T-helper 1 cell treated with Interleukin-12 subunit alpha and Interleukin-12 subunit beta and Interleukin-4 antibody, amounts not matched to agents 30 μg/mL and 1 μg/mL, for 36 hours (primary cell): ENCODE measurements at regions not wholly inside any gene's neighbourhood (a gene's known extent, or its start where the extent isn't known, plus 50 kb on each side); places are given as distances from the start of the nearest gene placed in this dataset.

Experiments used
- H3K27ac Mint-ChIP-seq: one replicate; pipeline ENCODE4 v1.8.0; 2021; ENCODE audit warnings: mild to moderate bottlenecking, mixed read lengths
- H3K27me3 Mint-ChIP-seq: one replicate; pipeline ENCODE4 v1.8.0; 2021; ENCODE audit warnings: low read depth, mixed read lengths
- H3K36me3 Mint-ChIP-seq: one replicate; pipeline ENCODE4 v1.8.0; 2021; ENCODE audit warnings: low read depth, mixed read lengths
- H3K4me1 Mint-ChIP-seq: one replicate; pipeline ENCODE4 v1.8.0; 2021; ENCODE audit warnings: low read depth, mixed read lengths
- H3K4me3 Mint-ChIP-seq: one replicate; pipeline ENCODE4 v1.8.0; 2021; ENCODE audit warnings: mild to moderate bottlenecking, moderate library complexity, mixed read lengths
- H3K9me3 Mint-ChIP-seq: one replicate; pipeline ENCODE4 v1.8.0; 2021; ENCODE audit warnings: mixed read lengths

DNA sequence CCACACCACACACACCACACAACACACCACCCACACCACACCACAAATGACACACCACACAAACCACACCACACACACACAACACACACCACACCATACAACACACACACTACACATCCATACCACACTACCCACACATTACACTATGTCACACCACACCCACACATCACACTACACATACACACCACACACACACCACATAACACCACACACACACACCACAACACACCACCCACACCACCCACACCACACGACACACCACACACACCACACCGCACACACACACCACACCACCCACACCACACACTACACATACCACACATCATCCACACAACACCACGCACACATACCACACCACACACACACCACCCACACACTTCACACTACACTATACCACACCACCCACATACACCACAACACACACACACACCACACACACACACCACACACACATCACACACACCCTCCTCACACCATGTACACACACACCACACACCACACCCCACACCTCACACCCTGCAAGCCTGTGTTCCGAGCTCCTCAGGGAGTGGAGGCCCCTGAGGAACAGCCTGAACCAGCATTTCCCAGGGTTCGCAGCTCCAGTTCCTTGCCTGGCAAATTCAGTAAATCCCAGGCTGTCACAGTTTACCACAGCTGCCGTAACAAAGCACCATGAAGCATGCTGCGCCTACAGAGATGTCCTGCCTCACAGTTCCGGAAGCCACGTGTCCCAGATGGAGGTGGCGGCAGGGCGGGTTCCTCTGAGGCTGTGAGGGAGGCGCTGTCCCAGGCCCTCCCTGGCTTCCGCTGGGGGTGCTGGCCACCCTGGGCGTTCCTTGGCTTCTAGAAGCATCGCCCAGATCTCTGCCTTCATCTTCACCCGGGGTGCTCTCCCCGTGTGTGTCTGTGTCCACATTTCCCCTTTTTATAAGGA lies 69.8 kb upstream of the ATP5PO start:
- Mint-ChIP-seq H3K9me3 (no peaks in the 10 kb centered on the region), H3K4me1 (peaks cover 39% of the 10 kb centered on the region), H3K27ac (peak overlapping the region; percentile 66), H3K27me3 (no peaks in the 10 kb centered on the region), H3K4me3 (peak overlapping the region; percentile 27), H3K36me3 (peaks cover 17% of the 10 kb centered on the region)

- Mint-ChIP-seq H3K4me1 (peaks cover 41% of the 10 kb centered on the region), H3K4me3 (no peak overlapping the region), H3K36me3 (peaks cover 17% of the 10 kb centered on the region), H3K27me3 (no peaks in the 10 kb centered on the region), H3K9me3 (no peaks in the 10 kb centered on the region), H3K27ac (peak overlapping the region; percentile 66)
Observed at GRCh38 chr21:33984021-33984481, 68.4 kb upstream of the ATP5PO start.

DNA sequence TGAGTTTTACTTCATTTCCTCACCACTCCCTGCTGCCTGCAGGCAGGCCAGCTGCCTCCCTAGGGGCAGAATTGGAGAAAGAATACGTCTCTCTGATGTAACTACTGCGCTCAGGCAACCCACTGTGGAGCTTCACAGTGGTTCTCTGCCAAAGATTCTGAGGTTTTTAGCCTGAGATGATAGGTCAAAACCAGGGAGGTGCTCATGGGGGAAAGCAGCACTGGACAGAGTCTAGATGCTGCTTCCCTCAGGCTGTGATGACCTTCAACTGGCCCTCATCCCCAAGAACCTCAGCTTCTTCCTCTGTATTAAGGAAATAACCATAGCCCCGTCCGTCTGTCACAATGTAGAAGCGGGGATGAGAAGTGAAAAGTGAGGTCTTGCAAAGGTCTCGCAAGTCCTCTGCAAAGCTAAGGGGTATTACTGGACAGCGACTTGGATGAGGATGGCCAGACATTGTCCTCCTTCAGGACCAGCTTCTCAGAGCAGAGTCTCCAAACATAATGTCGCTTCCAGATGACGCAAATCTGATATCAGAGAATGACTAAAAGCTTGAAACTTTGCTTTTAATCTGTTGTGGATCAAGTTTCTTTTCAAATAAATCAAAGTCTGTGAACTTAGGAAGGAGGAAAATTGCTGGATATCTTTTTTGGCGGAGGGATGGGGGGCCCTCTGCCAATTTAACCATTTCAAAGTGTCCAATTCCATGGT lies 65.9 kb upstream of the ATP5PO start:
- H3K27me3 Mint-ChIP-seq: no peaks in the 10 kb centered on the region
- H3K9me3 Mint-ChIP-seq: no peaks in the 10 kb centered on the region
- peaks cover 23% of the 10 kb centered on the region for H3K36me3 Mint-ChIP-seq
- H3K4me1 Mint-ChIP-seq: peaks cover 61% of the 10 kb centered on the region
- no peak overlapping the region for H3K27ac Mint-ChIP-seq
- H3K4me3 Mint-ChIP-seq: no peak overlapping the region

DNA sequence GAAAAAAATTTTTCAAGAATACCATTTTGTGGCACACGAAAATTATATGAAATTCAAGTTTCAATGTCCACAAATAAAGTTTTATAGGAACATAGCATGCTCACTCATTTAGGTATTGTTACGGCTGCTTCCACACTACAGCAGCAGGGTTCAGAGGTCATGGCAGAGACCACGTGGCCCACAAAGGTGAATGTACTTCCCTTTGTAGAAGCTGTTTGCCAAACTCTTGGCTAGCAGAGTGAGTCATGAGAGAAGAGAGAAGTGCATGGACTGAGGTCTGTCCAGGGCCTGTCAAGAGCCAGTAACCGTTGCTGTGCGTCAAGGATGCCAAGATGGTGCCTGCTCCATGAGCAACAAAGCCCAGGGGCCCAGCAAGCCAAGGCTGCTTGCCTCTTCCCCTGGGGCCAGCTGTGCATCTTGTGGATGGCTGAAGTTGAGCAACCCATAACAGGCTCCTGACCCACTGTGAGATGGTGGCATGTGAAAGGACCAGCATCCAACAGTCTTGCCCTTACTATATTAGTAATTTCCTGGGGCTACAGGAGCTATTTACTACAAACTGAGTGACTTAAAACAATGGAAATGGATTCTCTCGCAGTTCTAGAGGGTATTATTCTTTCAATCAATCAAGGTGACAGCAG lies 64.8 kb upstream of the ATP5PO start:
- no peaks in the 10 kb centered on the region for H3K27me3 Mint-ChIP-seq
- H3K27ac Mint-ChIP-seq: no peak overlapping the region
- H3K9me3 Mint-ChIP-seq: no peaks in the 10 kb centered on the region

DNA sequence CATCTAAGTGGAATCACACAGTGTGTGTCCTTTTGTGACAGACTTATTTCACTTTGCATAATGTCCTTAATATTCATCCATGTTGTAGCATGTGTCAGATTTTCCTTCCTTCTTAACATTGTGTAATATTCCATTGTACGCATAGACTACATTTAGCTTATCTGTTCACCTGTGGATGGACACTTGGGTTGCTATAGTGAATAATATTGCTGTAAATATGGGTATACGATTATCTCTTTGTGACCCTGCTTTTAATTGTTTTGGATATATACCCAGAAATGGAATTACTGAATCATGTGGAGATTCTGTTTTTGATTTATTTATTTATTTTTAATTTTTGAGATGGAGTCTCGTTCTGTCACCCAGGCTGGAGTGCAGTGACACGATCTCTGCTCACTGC lies 63.0 kb upstream of the ATP5PO start:
- Mint-ChIP-seq H3K9me3 (peaks cover 3% of the 10 kb centered on the region), H3K27me3 (no peaks in the 10 kb centered on the region), H3K36me3 (peaks cover 24% of the 10 kb centered on the region), H3K4me3 (peak overlapping the region; percentile 1), H3K27ac (peak overlapping the region; percentile 42), H3K4me1 (peaks cover 61% of the 10 kb centered on the region)

More for the DNA sequence above, 64.8 kb upstream of the ATP5PO start:
- Mint-ChIP-seq H3K4me1 (peaks cover 64% of the 10 kb centered on the region), H3K36me3 (peaks cover 24% of the 10 kb centered on the region), H3K4me3 (no peak overlapping the region)

DNA sequence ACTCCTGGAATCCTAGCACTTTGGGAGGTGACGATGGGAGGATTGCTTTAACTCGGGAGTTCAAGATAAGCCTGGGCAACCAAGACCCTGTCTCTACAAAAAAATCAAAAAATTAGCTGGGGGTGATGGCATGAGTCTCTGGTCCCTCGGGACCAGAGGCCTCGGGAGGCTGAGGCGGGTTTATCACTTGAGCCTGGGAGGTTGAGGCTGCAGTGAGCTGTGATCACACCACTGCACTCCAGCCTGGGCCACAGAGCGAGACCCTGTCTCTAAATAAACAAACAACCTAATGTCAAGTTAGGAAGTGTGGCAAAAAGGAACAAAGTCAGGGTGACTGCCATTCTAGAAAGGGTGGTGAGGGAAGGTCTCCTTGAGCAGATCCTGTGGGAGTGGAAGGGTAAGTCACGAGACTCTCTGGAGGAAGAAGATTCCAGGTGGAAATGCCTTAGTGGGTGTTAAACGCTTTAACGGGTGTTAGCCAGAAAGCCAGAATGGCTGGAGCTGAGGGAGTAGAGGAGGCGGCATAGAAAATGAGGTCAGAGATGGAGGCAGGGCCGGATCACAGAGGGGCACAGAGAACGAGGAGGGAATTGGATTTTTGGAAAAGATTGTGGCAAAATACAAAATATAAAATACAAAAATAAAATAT lies 62.2 kb upstream of the ATP5PO start:
- no peak overlapping the region for H3K4me3 Mint-ChIP-seq
- H3K27ac Mint-ChIP-seq: peak overlapping the region; percentile 99
- peaks cover 3% of the 10 kb centered on the region for H3K9me3 Mint-ChIP-seq
- peaks cover 21% of the 10 kb centered on the region for H3K36me3 Mint-ChIP-seq
- H3K27me3 Mint-ChIP-seq: no peaks in the 10 kb centered on the region
- peaks cover 59% of the 10 kb centered on the region for H3K4me1 Mint-ChIP-seq

DNA sequence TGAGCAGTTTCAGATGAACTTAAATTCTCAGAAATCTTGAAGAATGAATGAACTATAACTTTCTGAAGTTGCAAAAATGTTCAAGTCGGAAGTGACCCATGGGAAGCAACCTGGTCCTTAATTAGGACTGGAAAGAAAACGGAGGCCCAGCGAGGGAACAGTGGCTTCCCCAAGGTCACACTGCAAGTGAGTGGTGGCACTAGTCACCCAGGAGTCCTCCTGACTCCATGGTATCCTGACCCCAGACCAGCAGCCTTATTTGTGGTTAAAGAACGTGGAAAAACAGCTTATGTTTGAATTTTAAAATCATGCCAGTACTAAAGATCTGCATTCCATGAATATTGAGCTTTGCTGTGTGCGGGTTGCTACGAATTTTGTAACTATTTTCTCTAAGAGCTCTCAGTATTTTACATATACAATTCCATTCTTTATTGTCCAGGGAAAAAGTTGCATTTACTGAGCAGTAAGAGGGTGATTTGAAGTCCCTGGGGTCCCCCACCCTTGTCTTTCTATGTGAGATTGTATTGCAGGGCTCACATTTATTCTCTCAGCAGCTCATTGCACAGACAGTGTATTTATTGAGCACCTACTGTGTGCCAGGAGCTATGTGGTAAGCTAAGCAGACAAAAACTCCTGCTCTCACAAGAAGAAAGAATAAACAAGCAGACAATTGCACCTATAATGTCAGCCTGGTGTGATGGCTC lies 61.6 kb upstream of the ATP5PO start:
- Mint-ChIP-seq H3K4me3 (peak overlapping the region; percentile 84), H3K36me3 (peaks cover 25% of the 10 kb centered on the region), H3K27ac (peak overlapping the region; percentile 99), H3K9me3 (peaks cover 3% of the 10 kb centered on the region), H3K4me1 (peaks cover 59% of the 10 kb centered on the region), H3K27me3 (no peaks in the 10 kb centered on the region)

DNA sequence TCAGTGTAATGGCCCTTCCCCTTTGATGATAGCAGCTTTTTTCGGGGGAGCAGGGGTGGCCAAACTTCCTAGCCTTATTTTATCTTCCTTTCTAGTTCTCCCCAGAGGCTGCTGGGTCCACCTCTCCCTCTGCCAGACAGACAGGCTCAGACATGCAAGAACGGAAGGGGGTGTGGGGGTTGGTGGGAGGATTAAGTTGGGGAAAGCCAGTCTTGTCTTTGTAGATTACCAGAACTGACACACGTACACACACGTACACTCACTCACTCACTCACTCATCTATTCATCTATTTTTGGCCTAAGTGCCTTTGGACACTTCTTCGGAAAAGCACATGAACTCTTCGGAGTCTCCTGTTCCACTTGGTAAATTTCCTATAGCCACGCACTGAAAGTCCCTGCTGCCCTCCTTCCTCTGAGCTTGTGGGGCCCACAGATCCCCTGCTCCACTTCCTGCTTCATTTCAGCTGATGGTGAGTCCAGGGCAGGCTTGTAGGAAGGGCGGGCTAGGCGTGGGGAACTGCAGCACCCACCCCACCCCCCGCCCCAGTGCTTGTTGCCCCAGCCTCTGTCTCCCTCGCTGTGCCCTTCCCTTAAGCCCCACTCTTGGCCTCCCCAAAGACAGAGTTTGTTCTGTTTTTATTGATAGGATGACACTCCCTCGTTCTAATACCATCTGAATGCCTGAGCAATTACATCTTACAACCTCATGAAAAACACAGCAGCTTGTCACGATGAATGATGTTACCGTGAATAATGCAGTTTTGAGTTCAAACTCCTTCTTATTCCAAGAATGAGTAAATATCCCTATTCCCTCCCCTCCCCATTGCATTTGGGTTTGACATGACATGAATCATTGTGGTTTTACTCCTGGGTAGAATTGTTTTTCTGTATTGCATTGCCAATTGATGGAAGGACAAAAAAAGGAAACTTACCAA lies 60.7 kb upstream of the ATP5PO start:
- peaks cover 3% of the 10 kb centered on the region for H3K9me3 Mint-ChIP-seq
- H3K36me3 Mint-ChIP-seq: peaks cover 30% of the 10 kb centered on the region
- H3K4me3 Mint-ChIP-seq: peak overlapping the region; percentile 84
- H3K27ac Mint-ChIP-seq: peak overlapping the region; percentile 99
- no peaks in the 10 kb centered on the region for H3K27me3 Mint-ChIP-seq
- peaks cover 62% of the 10 kb centered on the region for H3K4me1 Mint-ChIP-seq

GRCh38 chr21:33975548-33976081 lies 60.0 kb upstream of the ATP5PO start:
- H3K27me3 Mint-ChIP-seq: no peaks in the 10 kb centered on the region
- peaks cover 3% of the 10 kb centered on the region for H3K9me3 Mint-ChIP-seq
- peaks cover 56% of the 10 kb centered on the region for H3K4me1 Mint-ChIP-seq
- peak overlapping the region; percentile 84 for H3K4me3 Mint-ChIP-seq
- peaks cover 31% of the 10 kb centered on the region for H3K36me3 Mint-ChIP-seq
- peak overlapping the region; percentile 99 for H3K27ac Mint-ChIP-seq

DNA sequence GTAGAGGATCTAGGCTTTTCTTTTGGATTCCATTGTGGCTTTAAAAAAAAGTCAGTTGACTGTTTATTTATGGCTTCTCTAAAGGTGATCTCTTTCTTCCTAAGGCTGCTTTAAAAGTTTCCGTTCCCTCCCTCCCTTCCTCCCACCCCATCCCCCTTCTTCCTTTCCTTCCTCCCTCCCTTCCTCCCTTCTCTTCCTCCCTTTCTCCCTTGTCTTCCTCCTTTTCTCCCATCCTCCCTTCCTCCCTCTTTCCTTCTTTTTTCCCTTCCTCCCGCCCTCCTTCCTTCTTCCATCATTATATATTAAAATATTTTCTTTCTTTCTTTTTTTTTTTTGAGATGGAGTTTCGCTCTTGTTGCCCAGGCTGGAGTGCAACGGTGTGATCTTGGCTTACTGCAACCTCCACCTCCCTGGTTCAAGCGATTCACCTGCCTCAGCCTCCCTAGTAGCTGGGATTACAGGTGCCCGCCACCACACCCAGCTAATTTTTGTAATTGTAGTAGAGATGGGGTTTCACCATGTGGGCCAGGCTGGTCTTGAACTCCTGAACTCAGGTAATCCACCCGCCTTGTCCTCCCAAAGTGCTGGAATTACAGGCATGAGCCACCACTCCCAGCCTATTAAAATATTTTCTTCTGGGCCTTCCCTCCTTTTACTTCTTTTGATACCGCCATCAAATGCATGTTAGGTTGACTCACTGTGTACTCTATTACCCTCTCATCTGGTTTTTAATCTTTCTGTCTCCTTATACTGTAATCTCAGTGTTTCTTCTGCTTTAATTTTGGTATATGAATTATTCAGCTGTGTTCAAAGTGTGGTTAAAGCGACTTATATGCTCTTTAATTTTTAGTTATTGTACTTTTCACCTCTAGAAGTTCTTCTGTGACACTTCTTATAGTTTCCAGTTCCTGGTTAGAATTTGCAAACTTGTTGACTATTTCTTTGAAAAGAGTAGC lies 59.2 kb upstream of the ATP5PO start:
- peaks cover 58% of the 10 kb centered on the region for H3K4me1 Mint-ChIP-seq
- H3K4me3 Mint-ChIP-seq: peak overlapping the region; percentile 84
- H3K36me3 Mint-ChIP-seq: peaks cover 33% of the 10 kb centered on the region
- peaks cover 3% of the 10 kb centered on the region for H3K9me3 Mint-ChIP-seq
- peak overlapping the region; percentile 99 for H3K27ac Mint-ChIP-seq
- H3K27me3 Mint-ChIP-seq: no peaks in the 10 kb centered on the region

DNA sequence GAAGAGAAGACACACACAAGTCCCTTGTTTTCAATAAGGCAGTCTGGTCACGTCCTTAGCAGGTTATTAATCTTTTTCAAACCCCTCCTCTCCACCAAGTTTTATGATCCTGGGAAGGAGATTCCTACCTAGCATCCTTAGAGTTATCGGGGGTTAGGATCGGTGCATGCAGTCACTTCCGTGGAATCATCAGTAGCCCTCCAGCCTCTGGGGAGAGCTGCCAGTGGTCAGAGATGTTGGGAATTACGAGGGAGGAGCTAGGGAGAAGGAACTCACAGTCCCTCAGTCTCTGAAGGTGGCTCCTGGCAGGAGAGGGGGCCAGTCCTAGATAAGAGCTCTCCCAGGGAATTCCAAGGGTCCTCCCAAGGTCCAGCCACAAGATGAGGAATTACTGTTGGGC lies 57.7 kb upstream of the ATP5PO start:
- no peak overlapping the region for H3K4me3 Mint-ChIP-seq
- H3K27me3 Mint-ChIP-seq: no peaks in the 10 kb centered on the region
- no peak overlapping the region for H3K27ac Mint-ChIP-seq
- peaks cover 40% of the 10 kb centered on the region for H3K36me3 Mint-ChIP-seq
- peaks cover 58% of the 10 kb centered on the region for H3K4me1 Mint-ChIP-seq
- H3K9me3 Mint-ChIP-seq: peaks cover 3% of the 10 kb centered on the region

- peaks cover 3% of the 10 kb centered on the region for H3K9me3 Mint-ChIP-seq
- H3K36me3 Mint-ChIP-seq: peaks cover 39% of the 10 kb centered on the region
- H3K4me1 Mint-ChIP-seq: peaks cover 56% of the 10 kb centered on the region
- no peak overlapping the region for H3K4me3 Mint-ChIP-seq
- H3K27ac Mint-ChIP-seq: no peak overlapping the region
- H3K27me3 Mint-ChIP-seq: no peaks in the 10 kb centered on the region
Observed at GRCh38 chr21:33972539-33972938, 56.9 kb upstream of the ATP5PO start.
